Small intestine (tissue), 7 donors: ENCODE measurements at regions not wholly inside any gene's neighbourhood (a gene's known extent, or its start where the extent isn't known, plus 50 kb on each side); places are given as distances from the start of the nearest gene placed in this dataset.

Experiments used
- DNase-seq, 2 donors: peaks; one replicate each; pipeline versions ENCODE4 v3.0.0 to v3.0.0-alpha.2; 2013
- FAIRE-seq: peaks from 2 replicates; lab custom pipeline; 2012; peaks lifted over from hg19 to GRCh38; lab: Jason Lieb, UNC
- H3K27ac ChIP-seq, 3 donors: one replicate each; pipeline ENCODE4 v1.5.1; 2013; ENCODE audit warnings: low read length in 2 of 3, mild to moderate bottlenecking in 2 of 3, control low read depth in 1 of 3, inconsistent platforms in 1 of 3, low read depth in 1 of 3, moderate library complexity in 1 of 3
- H3K27me3 ChIP-seq, 3 donors: one replicate each; pipeline ENCODE4 v1.6.1; 2013; ENCODE audit warnings: low read length in 3 of 3, inconsistent platforms in 1 of 3; ENCODE audit not compliant: control insufficient read depth in 3 of 3, insufficient read depth in 3 of 3
- H3K36me3 ChIP-seq, 3 donors: one replicate each; pipeline ENCODE4 v1.6.1; 2013; ENCODE audit warnings: low read length in 3 of 3, inconsistent platforms in 1 of 3, low read depth in 1 of 3, mild to moderate bottlenecking in 1 of 3, moderate library complexity in 1 of 3; ENCODE audit not compliant: control insufficient read depth in 3 of 3, insufficient read depth in 2 of 3
- H3K4me1 ChIP-seq, 3 donors: one replicate each; pipeline ENCODE4 v1.6.1; 2013; ENCODE audit warnings: low read length in 2 of 3, inconsistent platforms in 1 of 3, low read depth in 1 of 3, mild to moderate bottlenecking in 1 of 3, moderate library complexity in 1 of 3; ENCODE audit not compliant: control insufficient read depth in 3 of 3, insufficient read depth in 2 of 3
- H3K4me3 ChIP-seq, 3 donors: one replicate each; pipeline ENCODE4 v1.5.1; 2013; ENCODE audit warnings: low read length in 3 of 3, control low read depth in 1 of 3, inconsistent platforms in 1 of 3, low read depth in 1 of 3, mild to moderate bottlenecking in 1 of 3, moderate library complexity in 1 of 3
- H3K9me3 ChIP-seq, 2 donors: one replicate each; pipeline ENCODE4 v1.6.1; 2013; ENCODE audit warnings: low read depth in 1 of 2, low read length in 1 of 2; ENCODE audit not compliant: control insufficient read depth in 2 of 2, insufficient read depth in 1 of 2
- WGBS, 3 donors: extraction: QIAGEN DNeasy Blood & Tissue Kit; methylation state at CpG; one replicate each; pipeline ENCODE4 v1.1.7; 2013; 5-methylcytosine and 5-hydroxymethylcytosine counted together
- donor health status: healthy with polysubstance abuse.
- donor health status: control.
- donor health status: control.
- donor health status: Bipolar disorder and iron deficiency.
- donor health status: healthy.

- Histone ChIP-seq H3K4me3 (no peak overlapping the region), H3K27me3 (peaks cover 0 to 4% (median 2%) of the 10 kb centered on the region in 3 donors), H3K27ac (no peak overlapping the region), H3K36me3 (no peaks in the 10 kb centered on the region), H3K4me1 (no peaks in the 10 kb centered on the region), H3K9me3 (no peaks in the 10 kb centered on the region)
- FAIRE-seq, result no peak
- no peak for DNase-seq
- 52 to 72% (median 55%) methylated on average over 6 of the region's 6 CpGs for WGBS, 3 donors
These were observed 246.2 kb downstream of the LRFN2 start for GRCh38 chr6:40340957-40341356.

DNA sequence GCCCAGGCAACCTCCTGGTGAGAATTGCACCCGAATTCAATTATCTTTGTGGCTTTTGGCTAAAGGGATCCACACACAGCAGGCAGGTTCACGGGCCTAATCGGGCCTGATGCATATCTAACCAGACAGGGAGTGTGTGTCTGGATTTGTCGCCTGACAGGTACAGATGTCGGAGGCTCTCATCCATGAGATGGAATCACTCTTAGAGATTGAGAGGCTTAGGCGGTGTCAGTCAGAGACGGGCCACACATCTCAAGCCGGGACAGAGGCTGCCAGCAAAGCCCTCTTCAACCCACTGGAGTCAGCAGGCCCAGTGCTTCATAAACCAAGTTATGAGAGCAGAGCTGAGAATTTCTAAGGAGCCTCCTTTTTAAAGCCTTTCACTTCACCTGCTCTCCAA lies 247.0 kb downstream of the LRFN2 start:
- no peak for FAIRE-seq
- no peaks in the 10 kb centered on the region for H3K9me3 ChIP-seq
- no peak overlapping the region for H3K27ac ChIP-seq
- DNase-seq, result no peak
- H3K36me3 ChIP-seq, result no peaks in the 10 kb centered on the region
- peaks cover 0 to 7% (median 2%) of the 10 kb centered on the region in 3 donors for H3K27me3 ChIP-seq
- no peaks in the 10 kb centered on the region for H3K4me1 ChIP-seq
- no peak overlapping the region for H3K4me3 ChIP-seq
- 83 to 88% (median 87%) methylated on average over 8 of the region's 8 CpGs for WGBS, 3 donors

DNA sequence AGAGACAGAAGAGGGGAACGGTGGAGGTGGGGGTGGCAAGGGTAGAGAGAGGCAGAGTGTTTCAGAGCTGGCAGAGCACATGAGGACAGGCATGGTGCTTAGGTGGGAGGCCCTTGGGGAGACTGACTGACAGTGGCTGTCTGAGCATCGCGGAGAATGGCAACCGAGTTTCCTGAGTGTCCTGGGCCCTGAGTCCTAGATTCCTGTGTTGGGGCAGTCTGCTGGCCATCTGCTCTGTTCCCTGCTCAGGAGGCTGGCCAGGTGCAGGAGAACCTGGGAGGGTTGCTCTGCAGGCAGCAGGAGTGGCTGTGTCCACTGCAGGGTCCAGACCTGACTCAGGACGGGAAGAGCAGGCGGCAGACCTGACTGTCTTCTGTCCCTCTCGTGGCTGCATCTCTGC lies 248.9 kb downstream of the LRFN2 start:
- Histone ChIP-seq H3K27me3 (peaks cover 0 to 12% (median 2%) of the 10 kb centered on the region in 3 donors), H3K4me3 (no peak overlapping the region), H3K4me1 (no peaks in the 10 kb centered on the region), H3K36me3 (no peaks in the 10 kb centered on the region), H3K9me3 (no peaks in the 10 kb centered on the region), H3K27ac (no peak overlapping the region)
- WGBS, 3 donors, result 78 to 85% (median 84%) methylated on average over 7 of the region's 7 CpGs
- DNase-seq (no peak), FAIRE-seq (no peak)

GRCh38 chr6:40336940-40337760 lies 250.0 kb downstream of the LRFN2 start:
- WGBS, 3 donors, result 82 to 85% (median 84%) methylated on average over 10 of the region's 10 CpGs
- DNase-seq (no peak), FAIRE-seq (no peak)
- Histone ChIP-seq H3K4me3 (no peak overlapping the region), H3K36me3 (no peaks in the 10 kb centered on the region), H3K27me3 (peaks cover 0 to 12% (median under 1%) of the 10 kb centered on the region in 3 donors), H3K4me1 (no peaks in the 10 kb centered on the region), H3K9me3 (no peaks in the 10 kb centered on the region), H3K27ac (no peak overlapping the region)

GRCh38 chr6:40336296-40336695 lies 250.9 kb downstream of the LRFN2 start:
- H3K27ac ChIP-seq, result no peak overlapping the region
- no peak overlapping the region for H3K4me3 ChIP-seq
- H3K9me3 ChIP-seq, result no peaks in the 10 kb centered on the region
- FAIRE-seq (no peak), DNase-seq (no peak)
- 73 to 90% (median 86%) methylated on average over 1 of the region's 1 CpG for WGBS, 3 donors
- H3K4me1 ChIP-seq, result no peaks in the 10 kb centered on the region
- no peaks in the 10 kb centered on the region for H3K36me3 ChIP-seq
- peaks cover 0 to 12% (median 2%) of the 10 kb centered on the region in 3 donors for H3K27me3 ChIP-seq

DNA sequence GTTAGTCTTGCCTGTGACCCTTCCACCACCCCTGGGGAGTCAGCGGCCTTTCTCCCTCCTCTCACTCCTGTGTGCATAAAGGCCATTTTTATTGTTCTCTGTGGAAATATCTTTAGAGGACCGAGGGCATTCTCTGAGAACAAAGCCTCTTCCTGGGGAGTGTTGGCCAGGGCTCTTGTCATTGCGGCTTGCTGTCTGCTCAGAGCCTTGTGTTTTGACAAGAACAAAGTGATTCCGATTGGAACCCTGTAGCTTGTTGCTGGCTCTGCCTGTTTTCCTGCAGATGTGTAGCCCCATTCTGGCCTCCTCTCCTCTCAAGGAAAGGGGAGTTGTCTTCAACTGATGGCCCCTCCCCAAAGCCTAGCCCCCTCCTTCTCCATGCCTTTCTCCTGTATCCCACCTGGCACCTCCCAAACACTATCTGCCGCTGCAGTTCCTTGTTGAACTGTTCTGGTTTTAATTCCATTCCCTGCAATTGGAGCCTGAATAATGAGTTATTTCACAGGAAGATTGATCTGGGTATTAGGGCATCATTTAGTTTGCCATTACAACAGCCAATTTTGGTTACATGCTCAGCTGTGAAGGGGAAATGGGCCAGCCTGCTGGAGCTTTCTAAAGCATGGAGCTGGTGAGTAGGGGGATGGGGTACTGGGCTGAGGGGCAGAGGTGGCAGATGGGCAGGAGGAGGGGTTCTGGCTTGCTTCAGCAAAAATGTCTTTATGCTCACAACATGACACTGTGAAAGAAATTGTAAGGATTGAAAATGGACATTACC lies 252.5 kb downstream of the LRFN2 start:
- Histone ChIP-seq H3K9me3 (no peaks in the 10 kb centered on the region), H3K4me1 (no peaks in the 10 kb centered on the region), H3K27ac (no peak overlapping the region), H3K27me3 (peaks cover 0 to 19% (median 2%) of the 10 kb centered on the region in 3 donors), H3K36me3 (no peaks in the 10 kb centered on the region), H3K4me3 (no peak overlapping the region)
- FAIRE-seq, result no peak
- WGBS, 3 donors, result 53 to 65% (median 62%) methylated on average over 5 of the region's 5 CpGs
- DNase-seq, result no peak

GRCh38 chr6:40331545-40331944 lies 255.6 kb downstream of the LRFN2 start:
- no peaks in the 10 kb centered on the region for H3K36me3 ChIP-seq
- no peaks in the 10 kb centered on the region for H3K9me3 ChIP-seq
- H3K27ac ChIP-seq, result no peak overlapping the region
- DNase-seq (no peak), FAIRE-seq (no peak)
- WGBS, 3 donors, result 52 to 76% (median 63%) methylated on average over 3 of the region's 3 CpGs
- peaks cover 0 to 20% (median 2%) of the 10 kb centered on the region in 3 donors for H3K27me3 ChIP-seq
- H3K4me1 ChIP-seq, result no peaks in the 10 kb centered on the region
- H3K4me3 ChIP-seq, result no peak overlapping the region

DNA sequence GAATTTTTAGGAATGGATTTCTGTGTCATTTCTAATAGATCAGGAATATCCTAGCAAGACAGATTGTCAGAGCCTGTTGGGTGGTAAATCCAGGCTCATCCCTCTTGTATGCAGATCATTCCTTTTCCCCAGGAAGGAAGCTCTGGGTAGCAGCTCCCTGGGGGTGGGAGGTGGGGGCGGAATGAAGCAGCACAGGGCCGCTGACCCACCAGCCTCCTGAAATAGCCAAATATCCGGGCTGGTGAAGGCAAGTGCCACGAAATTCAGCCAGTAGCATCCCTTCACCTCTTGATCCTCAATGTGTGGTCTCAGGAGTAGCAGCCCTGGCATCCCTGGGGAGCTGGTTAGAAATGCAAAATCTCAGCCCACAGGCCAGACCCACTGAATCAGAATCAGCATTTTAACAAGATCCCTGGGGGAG lies 256.9 kb downstream of the LRFN2 start:
- Histone ChIP-seq H3K4me3 (no peak overlapping the region), H3K9me3 (no peaks in the 10 kb centered on the region), H3K27ac (no peak overlapping the region), H3K36me3 (no peaks in the 10 kb centered on the region), H3K4me1 (no peaks in the 10 kb centered on the region), H3K27me3 (peaks cover 0 to 15% (median 2%) of the 10 kb centered on the region in 3 donors)
- WGBS, 3 donors, result 38 to 66% (median 55%) methylated on average over 4 of the region's 4 CpGs
- DNase-seq, result no peak
- no peak for FAIRE-seq
